ENCODE measurements at regions not wholly inside any gene's neighbourhood (a gene's known extent, or its start where the extent isn't known, plus 50 kb on each side); places are given as distances from the start of the nearest gene placed in this dataset.
A peak's percentile ranks its signal among the peaks of the same experiment; 100 is the strongest.

DNA sequence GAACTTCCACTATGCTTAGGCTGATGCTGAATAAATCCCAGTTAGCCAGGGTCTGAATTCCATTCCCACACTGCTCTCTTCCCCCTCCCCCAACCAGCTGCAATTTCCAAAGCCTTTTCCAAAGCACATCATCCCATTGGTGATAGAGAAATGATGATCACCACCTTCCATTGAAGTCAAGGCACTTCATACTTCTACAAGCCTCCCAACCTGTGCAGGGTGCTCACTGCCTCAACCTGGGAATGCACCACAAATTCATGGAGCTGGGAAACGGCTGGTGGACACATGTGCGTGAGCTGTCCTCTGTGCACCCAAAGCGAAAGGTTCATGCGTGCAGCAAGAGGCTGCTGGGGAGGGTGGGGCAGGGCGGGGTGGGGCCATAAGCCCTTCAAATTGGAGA, 302.7 kb upstream of the IRX3 start:
- H3K4me3 Mint-ChIP-seq, result no peak overlapping the region
- no peaks in the 10 kb centered on the region for H3K9me3 Mint-ChIP-seq
- no peak for DNase-seq (ENCODE audit: low read depth, low spot score)
- peaks cover 54% of the 10 kb centered on the region for H3K4me1 Mint-ChIP-seq
- H3K27me3 Mint-ChIP-seq (ENCODE audit: low read depth), result peaks cover 32% of the 10 kb centered on the region
- TF ChIP-seq, protein P1, sequence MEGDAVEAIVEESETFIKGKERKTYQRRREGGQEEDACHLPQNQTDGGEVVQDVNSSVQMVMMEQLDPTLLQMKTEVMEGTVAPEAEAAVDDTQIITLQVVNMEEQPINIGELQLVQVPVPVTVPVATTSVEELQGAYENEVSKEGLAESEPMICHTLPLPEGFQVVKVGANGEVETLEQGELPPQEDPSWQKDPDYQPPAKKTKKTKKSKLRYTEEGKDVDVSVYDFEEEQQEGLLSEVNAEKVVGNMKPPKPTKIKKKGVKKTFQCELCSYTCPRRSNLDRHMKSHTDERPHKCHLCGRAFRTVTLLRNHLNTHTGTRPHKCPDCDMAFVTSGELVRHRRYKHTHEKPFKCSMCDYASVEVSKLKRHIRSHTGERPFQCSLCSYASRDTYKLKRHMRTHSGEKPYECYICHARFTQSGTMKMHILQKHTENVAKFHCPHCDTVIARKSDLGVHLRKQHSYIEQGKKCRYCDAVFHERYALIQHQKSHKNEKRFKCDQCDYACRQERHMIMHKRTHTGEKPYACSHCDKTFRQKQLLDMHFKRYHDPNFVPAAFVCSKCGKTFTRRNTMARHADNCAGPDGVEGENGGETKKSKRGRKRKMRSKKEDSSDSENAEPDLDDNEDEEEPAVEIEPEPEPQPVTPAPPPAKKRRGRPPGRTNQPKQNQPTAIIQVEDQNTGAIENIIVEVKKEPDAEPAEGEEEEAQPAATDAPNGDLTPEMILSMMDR (conservative IDR thresholded peaks at IDR 0.05), result no peak
- H3K36me3 Mint-ChIP-seq (ENCODE audit: low read depth), result peaks cover 3% of the 10 kb centered on the region
- H3K27ac Mint-ChIP-seq (ENCODE audit: unreplicated experiment), result no peak overlapping the region

DNA sequence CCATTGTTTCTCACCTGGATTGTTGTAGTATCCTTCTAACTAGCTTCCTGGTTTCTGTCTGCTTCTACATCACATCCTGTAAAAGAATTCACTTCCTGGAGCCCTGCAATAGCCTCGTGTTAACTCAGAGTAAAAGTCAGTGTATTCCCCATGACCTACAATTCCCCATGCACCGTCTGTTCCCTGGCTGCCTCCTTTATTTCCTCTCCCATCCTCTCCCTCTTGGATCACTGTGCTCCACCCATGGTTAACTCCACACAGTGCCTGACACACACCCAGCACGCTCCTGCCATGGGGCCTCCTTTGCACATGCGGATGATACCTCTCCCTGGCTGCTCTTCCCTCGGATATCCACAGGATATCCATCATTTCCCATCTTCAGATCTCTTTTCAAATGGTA, 301.4 kb upstream of the IRX3 start:
- Mint-ChIP-seq H3K9me3 (no peaks in the 10 kb centered on the region), H3K27me3 (ENCODE audit: low read depth) (peaks cover 23% of the 10 kb centered on the region), H3K4me1 (peaks cover 61% of the 10 kb centered on the region), H3K36me3 (ENCODE audit: low read depth) (peaks cover 3% of the 10 kb centered on the region), H3K4me3 (no peak overlapping the region), H3K27ac (ENCODE audit: unreplicated experiment) (peak overlapping the region; percentile 30)
- TF ChIP-seq, protein P1 (conservative IDR thresholded peaks at IDR 0.05), result no peak
- no peak for DNase-seq (ENCODE audit: low read depth, low spot score)

DNA sequence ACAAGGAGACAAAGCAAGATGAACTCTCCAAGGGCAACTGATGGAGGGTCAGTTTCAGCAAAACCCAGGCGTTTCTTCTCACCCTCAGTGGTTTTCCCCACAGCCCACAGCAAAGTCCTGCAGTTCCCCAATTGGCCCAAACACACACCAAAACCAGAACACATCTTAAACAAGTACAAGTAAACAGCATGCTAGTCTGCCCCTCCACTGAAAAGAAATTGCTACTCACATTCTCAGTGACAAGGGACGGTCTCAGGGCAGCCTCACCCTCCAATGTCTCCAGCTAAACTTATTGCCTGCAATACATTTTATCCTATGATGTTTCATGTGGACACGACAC, 300.6 kb upstream of the IRX3 start:
- TF ChIP-seq, protein P1 (conservative IDR thresholded peaks at IDR 0.05), result no peak
- H3K9me3 Mint-ChIP-seq, result no peaks in the 10 kb centered on the region
- peaks cover 3% of the 10 kb centered on the region for H3K36me3 Mint-ChIP-seq (ENCODE audit: low read depth)
- H3K27ac Mint-ChIP-seq (ENCODE audit: unreplicated experiment), result peak overlapping the region; percentile 64
- no peak for DNase-seq (ENCODE audit: low read depth, low spot score)
- H3K4me3 Mint-ChIP-seq, result no peak overlapping the region
- H3K4me1 Mint-ChIP-seq, result peaks cover 68% of the 10 kb centered on the region
- H3K27me3 Mint-ChIP-seq (ENCODE audit: low read depth), result peaks cover 20% of the 10 kb centered on the region

DNA sequence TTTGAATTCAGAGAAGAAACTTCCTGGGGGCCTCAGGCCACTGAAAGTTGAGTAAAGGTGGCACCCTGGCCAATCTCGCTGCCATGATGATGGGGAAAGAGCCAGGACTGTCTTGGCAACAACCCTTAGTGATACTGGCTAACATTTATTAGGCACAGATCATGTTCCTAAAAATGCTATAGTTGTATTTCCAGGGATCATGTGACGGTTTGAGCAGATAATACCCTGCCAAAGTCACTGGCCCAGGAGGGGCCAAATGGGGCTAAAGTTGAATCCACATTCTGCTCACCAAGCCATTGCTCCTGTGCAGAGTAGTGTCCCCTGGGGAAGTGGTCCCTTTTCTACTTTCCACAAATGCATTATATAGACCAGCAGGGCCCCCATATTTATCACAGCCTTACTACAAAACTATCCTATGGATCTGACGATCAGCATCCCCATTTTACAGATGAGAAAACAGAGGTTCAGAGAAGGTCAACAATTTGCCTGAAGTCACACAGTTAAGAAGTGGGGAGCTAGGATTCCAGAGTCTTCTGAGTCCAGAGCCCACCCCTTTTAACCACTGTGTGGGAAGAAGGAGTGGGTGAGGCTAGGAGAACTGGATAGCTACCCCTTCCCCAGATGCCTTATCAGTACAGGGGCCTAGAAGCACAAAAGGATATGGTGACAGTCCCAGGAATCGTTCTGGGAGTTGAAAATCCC, 300.0 kb upstream of the IRX3 start:
- Mint-ChIP-seq H3K27me3 (ENCODE audit: low read depth) (peaks cover 18% of the 10 kb centered on the region), H3K36me3 (ENCODE audit: low read depth) (peaks cover 3% of the 10 kb centered on the region), H3K9me3 (no peaks in the 10 kb centered on the region), H3K4me3 (no peak overlapping the region), H3K27ac (ENCODE audit: unreplicated experiment) (peak overlapping the region; percentile 64), H3K4me1 (peaks cover 68% of the 10 kb centered on the region)
- DNase-seq (ENCODE audit: low read depth, low spot score), result no peak
- TF ChIP-seq, protein P1 (conservative IDR thresholded peaks at IDR 0.05), result no peak

DNA sequence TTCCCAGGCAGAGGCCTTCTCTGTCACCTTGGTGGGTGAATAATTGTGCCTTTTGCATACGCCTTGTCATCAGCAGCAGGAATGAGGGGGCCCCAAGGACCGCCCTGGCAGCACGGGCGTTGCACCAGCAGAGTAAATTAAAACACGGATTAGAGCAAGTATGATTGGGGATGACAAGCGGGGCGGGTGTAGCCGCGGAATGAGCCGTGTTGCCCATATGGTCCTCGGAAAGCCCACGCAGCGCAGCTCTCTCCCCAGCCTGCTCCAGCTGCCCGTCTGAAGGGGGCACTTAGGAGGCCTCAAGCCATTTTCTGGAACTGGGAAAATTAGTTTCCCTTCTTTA, 299.4 kb upstream of the IRX3 start:
- Mint-ChIP-seq H3K27ac (ENCODE audit: unreplicated experiment) (no peak overlapping the region), H3K36me3 (ENCODE audit: low read depth) (peaks cover 3% of the 10 kb centered on the region), H3K4me3 (no peak overlapping the region), H3K4me1 (peaks cover 62% of the 10 kb centered on the region), H3K27me3 (ENCODE audit: low read depth) (peaks cover 16% of the 10 kb centered on the region), H3K9me3 (no peaks in the 10 kb centered on the region)
- TF ChIP-seq, protein P1 (conservative IDR thresholded peaks at IDR 0.05), result no peak
- no peak for DNase-seq (ENCODE audit: low read depth, low spot score)

Data from neural crest cell (in vitro differentiated cells).